Endodermal cell (in vitro differentiated cells): ENCODE measurements at regions not wholly inside any gene's neighbourhood (a gene's known extent, or its start where the extent isn't known, plus 50 kb on each side); places are given as distances from the start of the nearest gene placed in this dataset.
A peak's percentile ranks its signal among the peaks of the same experiment; 100 is the strongest.

Experiments used
- DNase-seq: peaks from one replicate; pipeline ENCODE4 v3.0.0-alpha.2; 2017
- H3K27ac ChIP-seq: 2 replicates; pipeline ENCODE4 v1.5.1; 2013; ENCODE audit warnings: mild to moderate bottlenecking, low read depth, low read length, moderate library complexity
- H3K27me3 ChIP-seq: 2 replicates; pipeline ENCODE4 v1.6.1; 2013; ENCODE audit warnings: mild to moderate bottlenecking, low read length, moderate library complexity; ENCODE audit not compliant: insufficient read depth, control insufficient read depth, poor library complexity, severe bottlenecking
- H3K36me3 ChIP-seq: 2 replicates; pipeline ENCODE4 v1.7.0; 2013; ENCODE audit warnings: mild to moderate bottlenecking, low read length, moderate library complexity; ENCODE audit not compliant: control insufficient read depth, insufficient read depth
- H3K4me1 ChIP-seq: one replicate; pipeline ENCODE4 v1.7.0; 2013; ENCODE audit warnings: low read length; ENCODE audit not compliant: control insufficient read depth, insufficient read depth
- H3K4me3 ChIP-seq: 2 replicates; pipeline ENCODE4 v1.5.1; 2013; ENCODE audit warnings: mild to moderate bottlenecking, low read length, moderate library complexity
- H3K9ac ChIP-seq: 2 replicates; pipeline ENCODE4 v1.6.1; 2013; ENCODE audit warnings: mild to moderate bottlenecking, low read length, moderate library complexity; ENCODE audit not compliant: poor library complexity, severe bottlenecking; ENCODE audit errors: extremely low read depth
- H3K9me3 ChIP-seq: 2 replicates; pipeline ENCODE4 v1.6.1; 2013; ENCODE audit warnings: mild to moderate bottlenecking, low read length, moderate library complexity; ENCODE audit not compliant: control insufficient read depth
- H3K27ac Mint-ChIP-seq: 2 replicates; pipeline ENCODE4 v1.8.0; 2020; ENCODE audit warnings: mixed read lengths
- H3K27me3 Mint-ChIP-seq: 2 replicates; pipeline ENCODE4 v1.8.0; 2021; ENCODE audit warnings: mild to moderate bottlenecking, mixed read lengths; ENCODE audit not compliant: insufficient read depth
- H3K36me3 Mint-ChIP-seq: 2 replicates; pipeline ENCODE4 v1.8.0; 2020; ENCODE audit warnings: low read depth, mixed read lengths
- H3K4me1 Mint-ChIP-seq: 2 replicates; pipeline ENCODE4 v1.8.0; 2020; ENCODE audit warnings: mixed read lengths
- H3K4me3 Mint-ChIP-seq: 2 replicates; pipeline ENCODE4 v1.8.0; 2020; ENCODE audit warnings: mild to moderate bottlenecking, moderate library complexity, mixed read lengths
- H3K9me3 Mint-ChIP-seq: 2 replicates; pipeline ENCODE4 v1.8.0; 2020; ENCODE audit warnings: mild to moderate bottlenecking, mixed read lengths
- CTCF ChIP-seq: fragments of 200-600 bp; sonication (generic); conservative IDR thresholded peaks from 2 replicates; pipeline ENCODE4 v1.5.0; 2021; ENCODE audit warnings: antibody characterized with exemption, mild to moderate bottlenecking
- WGBS, 2 experiments: methylation state at CpG; one replicate each; pipeline versions ENCODE4 v1.1.5 to v1.1.7; 2013; ENCODE audit warnings: missing lambda C conversion rate in 2 of 2, mixed read lengths in 1 of 2; ENCODE audit not compliant: insufficient coverage in 1 of 2, insufficient read length in 1 of 2; 5-methylcytosine and 5-hydroxymethylcytosine counted together

DNA sequence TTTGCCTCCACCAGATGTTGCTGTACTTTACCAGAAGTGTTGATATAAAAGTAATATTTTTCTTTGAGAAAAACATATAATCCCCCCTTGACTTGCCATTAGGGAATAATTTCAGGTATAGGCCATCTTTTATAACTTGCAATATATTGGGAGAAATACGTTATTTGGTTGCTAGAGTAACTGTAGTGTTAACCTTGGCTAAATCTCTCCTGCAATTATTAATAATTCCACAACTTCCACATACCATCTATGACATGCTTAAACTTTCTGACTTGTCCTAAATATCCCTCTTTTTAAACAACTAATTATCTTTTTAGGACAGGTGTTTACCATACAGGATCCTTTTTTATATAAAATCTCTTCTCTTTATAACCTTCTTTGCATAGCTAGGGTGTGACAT, 1048.2 kb downstream of the SLC16A7 start:
- no peak overlapping the region for H3K4me3 Mint-ChIP-seq
- H3K4me1 Mint-ChIP-seq = no peaks in the 10 kb centered on the region
- H3K27ac Mint-ChIP-seq = no peak overlapping the region
- Histone ChIP-seq H3K27ac (no peak overlapping the region), H3K4me3 (peak overlapping the region; percentile 22), H3K4me1 (no peaks in the 10 kb centered on the region), H3K27me3 (no peaks in the 10 kb centered on the region), H3K9ac (no peak overlapping the region), H3K36me3 (no peaks in the 10 kb centered on the region), H3K9me3 (peaks cover 84% of the 10 kb centered on the region)
- DNase-seq = no peak
- H3K9me3 Mint-ChIP-seq = peaks cover 74% of the 10 kb centered on the region
- H3K36me3 Mint-ChIP-seq = peaks cover 5% of the 10 kb centered on the region
- no CpG with 5 or more reads among the region's 1 CpG for WGBS, 2 experiments
- peak; percentile 49 for TF ChIP-seq CTCF
- H3K27me3 Mint-ChIP-seq = no peaks in the 10 kb centered on the region

DNA sequence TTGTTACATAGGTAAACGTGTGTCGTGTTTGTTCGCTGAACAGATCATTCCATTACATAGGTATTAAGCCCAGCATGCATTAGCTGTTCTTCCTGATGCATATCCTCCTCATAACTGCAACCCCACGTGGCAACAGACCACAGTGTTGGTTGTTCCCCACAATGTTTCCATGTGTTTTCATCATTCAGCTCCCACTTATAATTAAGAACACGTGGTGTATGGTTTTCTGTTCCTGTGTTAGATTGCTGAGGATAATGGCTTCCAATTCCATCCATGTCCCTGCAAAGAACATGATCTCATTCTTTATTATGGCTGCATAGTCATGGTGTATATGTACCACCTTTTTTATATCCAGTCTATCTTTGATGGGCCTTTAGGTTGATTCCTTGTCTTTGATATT, 1071.1 kb downstream of the SLC16A7 start:
- no peaks in the 10 kb centered on the region for H3K36me3 ChIP-seq
- Mint-ChIP-seq H3K36me3 (no peaks in the 10 kb centered on the region), H3K9me3 (no peaks in the 10 kb centered on the region), H3K27ac (no peak overlapping the region), H3K27me3 (no peaks in the 10 kb centered on the region), H3K4me3 (no peak overlapping the region), H3K4me1 (no peaks in the 10 kb centered on the region)
- no peak overlapping the region for H3K9ac ChIP-seq
- WGBS, 2 experiments = 71 to 81% methylated on average over 3 to 5 of the region's 5 CpGs
- no peak for DNase-seq
- no peak for TF ChIP-seq CTCF
- H3K27me3 ChIP-seq = no peaks in the 10 kb centered on the region
- H3K9me3 ChIP-seq = peaks cover 24% of the 10 kb centered on the region
- H3K27ac ChIP-seq = no peak overlapping the region
- H3K4me1 ChIP-seq = no peaks in the 10 kb centered on the region
- no peak overlapping the region for H3K4me3 ChIP-seq

- Histone ChIP-seq H3K4me1 (no peaks in the 10 kb centered on the region), H3K4me3 (no peak overlapping the region), H3K27me3 (no peaks in the 10 kb centered on the region), H3K9ac (no peak overlapping the region), H3K36me3 (no peaks in the 10 kb centered on the region), H3K27ac (no peak overlapping the region), H3K9me3 (peaks cover 44% of the 10 kb centered on the region)
- H3K27ac Mint-ChIP-seq = no peak overlapping the region
- peaks cover 12% of the 10 kb centered on the region for H3K9me3 Mint-ChIP-seq
- no peaks in the 10 kb centered on the region for H3K27me3 Mint-ChIP-seq
- TF ChIP-seq CTCF = no peak
- 82 to 92% methylated on average over 2 to 3 of the region's 3 CpGs for WGBS, 2 experiments
- H3K4me1 Mint-ChIP-seq = peaks cover 9% of the 10 kb centered on the region
- no peaks in the 10 kb centered on the region for H3K36me3 Mint-ChIP-seq
- DNase-seq = no peak
- no peak overlapping the region for H3K4me3 Mint-ChIP-seq
Observed at GRCh38 chr12:60672949-60673348, 1077.1 kb downstream of the SLC16A7 start.
